ENCODE measurements at regions not wholly inside any gene's neighbourhood (a gene's known extent, or its start where the extent isn't known, plus 50 kb on each side); places are given as distances from the start of the nearest gene placed in this dataset.

DNA sequence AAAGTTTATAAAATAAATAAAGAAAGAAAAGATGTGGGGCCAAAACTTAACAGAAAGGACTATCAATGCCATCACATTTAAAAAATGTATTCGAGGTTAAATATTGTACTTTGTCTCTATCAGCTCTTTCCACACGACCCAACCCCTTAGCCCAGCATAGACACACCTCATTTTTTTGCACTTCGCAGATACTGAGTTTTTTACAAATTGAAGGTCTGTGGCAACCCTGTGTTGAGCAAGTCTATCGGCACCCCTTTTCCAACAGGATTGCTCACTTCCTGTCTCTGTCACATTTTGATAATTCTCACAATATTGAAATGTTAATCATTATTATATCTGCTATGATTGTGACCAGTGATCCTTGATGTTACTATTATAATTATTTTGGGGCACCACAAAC, 151.6 kb upstream of the TBX20 start:
- Histone ChIP-seq H3K36me3 (no peaks in the 10 kb centered on the region), H3K27ac (no peak overlapping the region), H3K9me3 (no peaks in the 10 kb centered on the region), H3K4me1 (no peaks in the 10 kb centered on the region), H3K27me3 (no peaks in the 10 kb centered on the region), H3K4me3 (no peak overlapping the region)
- intact Hi-C loops (cut with DNase I; ENCODE audit: low total_unique reads) (no loop called here), in situ Hi-C loops (cut with MboI; ENCODE audit: low pct_ligation_motif_present in 1 of 4, low pct_unique_long_range_greater_than_20kb in 1 of 4, low sequenced_read_pairs in 3 of 4) (no loop called here)
- DNase-seq: no peak
- TF ChIP-seq POLR2AphosphoS5 (IDR thresholded peaks at IDR 0.05) (no peak), POLR2A (IDR thresholded peaks at IDR 0.05) (no peak), EP300 (IDR thresholded peaks at IDR 0.05; ENCODE audit: low read depth) (no peak)
- TF ChIP-seq, protein P1, sequence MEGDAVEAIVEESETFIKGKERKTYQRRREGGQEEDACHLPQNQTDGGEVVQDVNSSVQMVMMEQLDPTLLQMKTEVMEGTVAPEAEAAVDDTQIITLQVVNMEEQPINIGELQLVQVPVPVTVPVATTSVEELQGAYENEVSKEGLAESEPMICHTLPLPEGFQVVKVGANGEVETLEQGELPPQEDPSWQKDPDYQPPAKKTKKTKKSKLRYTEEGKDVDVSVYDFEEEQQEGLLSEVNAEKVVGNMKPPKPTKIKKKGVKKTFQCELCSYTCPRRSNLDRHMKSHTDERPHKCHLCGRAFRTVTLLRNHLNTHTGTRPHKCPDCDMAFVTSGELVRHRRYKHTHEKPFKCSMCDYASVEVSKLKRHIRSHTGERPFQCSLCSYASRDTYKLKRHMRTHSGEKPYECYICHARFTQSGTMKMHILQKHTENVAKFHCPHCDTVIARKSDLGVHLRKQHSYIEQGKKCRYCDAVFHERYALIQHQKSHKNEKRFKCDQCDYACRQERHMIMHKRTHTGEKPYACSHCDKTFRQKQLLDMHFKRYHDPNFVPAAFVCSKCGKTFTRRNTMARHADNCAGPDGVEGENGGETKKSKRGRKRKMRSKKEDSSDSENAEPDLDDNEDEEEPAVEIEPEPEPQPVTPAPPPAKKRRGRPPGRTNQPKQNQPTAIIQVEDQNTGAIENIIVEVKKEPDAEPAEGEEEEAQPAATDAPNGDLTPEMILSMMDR (IDR thresholded peaks at IDR 0.05): no peak
- 64 to 67% methylated on average over 4 of the region's 4 CpGs for WGBS, 2 donors (ENCODE audit: low coverage in 1 of 2)

- intact Hi-C loops (cut with DNase I; ENCODE audit: low total_unique reads) (no loop called here), in situ Hi-C loops (cut with MboI; ENCODE audit: low pct_ligation_motif_present in 1 of 4, low pct_unique_long_range_greater_than_20kb in 1 of 4, low sequenced_read_pairs in 3 of 4) (no loop called here)
- H3K36me3 ChIP-seq: no peaks in the 10 kb centered on the region
- no peak overlapping the region for H3K27ac ChIP-seq
- no peaks in the 10 kb centered on the region for H3K4me1 ChIP-seq
- 82% methylated on average over 8 of the region's 8 CpGs; no CpG with 5 or more reads in 1 of the 2 donors for WGBS, 2 donors (ENCODE audit: low coverage in 1 of 2)
- no peaks in the 10 kb centered on the region for H3K9me3 ChIP-seq
- no peak overlapping the region for H3K4me3 ChIP-seq
- no peak for DNase-seq
- TF ChIP-seq EP300 (IDR thresholded peaks at IDR 0.05; ENCODE audit: low read depth) (no peak), POLR2A (IDR thresholded peaks at IDR 0.05) (no peak), POLR2AphosphoS5 (IDR thresholded peaks at IDR 0.05) (no peak)
- TF ChIP-seq, protein P1 (IDR thresholded peaks at IDR 0.05): no peak
- H3K27me3 ChIP-seq: no peaks in the 10 kb centered on the region
Measured at GRCh38 chr7:35401217-35401879, 147.4 kb upstream of the TBX20 start.

GRCh38 chr7:35399840-35400239, 145.9 kb upstream of the TBX20 start:
- TF ChIP-seq, protein P1 (IDR thresholded peaks at IDR 0.05): no peak
- TF ChIP-seq POLR2A (IDR thresholded peaks at IDR 0.05) (no peak), EP300 (IDR thresholded peaks at IDR 0.05; ENCODE audit: low read depth) (no peak), POLR2AphosphoS5 (IDR thresholded peaks at IDR 0.05) (no peak)
- no peak overlapping the region for H3K27ac ChIP-seq
- no peaks in the 10 kb centered on the region for H3K36me3 ChIP-seq
- no peaks in the 10 kb centered on the region for H3K27me3 ChIP-seq
- in situ Hi-C loops (cut with MboI; ENCODE audit: low pct_ligation_motif_present in 1 of 4, low pct_unique_long_range_greater_than_20kb in 1 of 4, low sequenced_read_pairs in 3 of 4): no loop called here
- no peaks in the 10 kb centered on the region for H3K4me1 ChIP-seq
- intact Hi-C loops (cut with DNase I; ENCODE audit: low total_unique reads): no loop called here
- 60 to 92% methylated on average over 2 to 4 of the region's 4 CpGs for WGBS, 2 donors (ENCODE audit: low coverage in 1 of 2)
- DNase-seq: no peak
- H3K9me3 ChIP-seq: no peaks in the 10 kb centered on the region
- no peak overlapping the region for H3K4me3 ChIP-seq

DNA sequence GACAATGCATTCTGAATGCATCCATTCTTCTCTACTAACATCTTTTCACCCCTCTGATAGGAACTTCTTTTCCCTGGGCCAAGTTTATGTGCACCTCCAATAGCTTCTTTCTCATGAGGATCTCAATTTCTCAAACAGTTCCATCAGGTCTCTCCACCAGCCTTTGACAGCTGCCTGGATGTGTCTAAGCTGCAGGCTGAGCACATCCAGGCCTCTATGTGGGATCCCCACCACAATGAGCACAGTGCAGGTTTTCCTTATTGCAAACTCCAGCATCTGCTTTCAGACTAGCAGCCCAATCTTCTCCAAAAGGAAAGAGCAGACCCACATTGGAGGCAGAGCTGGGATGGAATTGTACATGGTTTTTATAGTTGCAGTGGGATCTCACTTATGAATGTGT, 145.3 kb upstream of the TBX20 start:
- no peak for DNase-seq
- no peak for TF ChIP-seq POLR2AphosphoS5 (IDR thresholded peaks at IDR 0.05)
- TF ChIP-seq, protein P1 (IDR thresholded peaks at IDR 0.05): no peak
- TF ChIP-seq POLR2A (IDR thresholded peaks at IDR 0.05): no peak
- no peak for TF ChIP-seq EP300 (IDR thresholded peaks at IDR 0.05; ENCODE audit: low read depth)
- Histone ChIP-seq H3K27ac (no peak overlapping the region), H3K9me3 (no peaks in the 10 kb centered on the region), H3K4me1 (no peaks in the 10 kb centered on the region), H3K4me3 (no peak overlapping the region), H3K36me3 (no peaks in the 10 kb centered on the region), H3K27me3 (no peaks in the 10 kb centered on the region)
- intact Hi-C loops (cut with DNase I; ENCODE audit: low total_unique reads) (no loop called here), in situ Hi-C loops (cut with MboI; ENCODE audit: low pct_ligation_motif_present in 1 of 4, low pct_unique_long_range_greater_than_20kb in 1 of 4, low sequenced_read_pairs in 3 of 4) (no loop called here)

Measured in transverse colon (tissue), 4 donors.